ENCODE measurements at regions not wholly inside any gene's neighbourhood (a gene's known extent, or its start where the extent isn't known, plus 50 kb on each side); places are given as distances from the start of the nearest gene placed in this dataset.

- H4K20me1 ChIP-seq (ENCODE audit: low read depth): no peaks in the 10 kb centered on the region
- no peaks in the 10 kb centered on the region for H3K36me3 Mint-ChIP-seq
- peaks cover 4% of the 10 kb centered on the region for H3K27me3 Mint-ChIP-seq (ENCODE audit: insufficient read depth, low read depth)
- H3K27ac Mint-ChIP-seq: no peak overlapping the region
- H3K9ac ChIP-seq: no peak overlapping the region
- H3K9me3 ChIP-seq (ENCODE audit: low read depth): peaks cover 3% of the 10 kb centered on the region
- no peak overlapping the region for H2AFZ ChIP-seq (replicated peaks)
- no peak overlapping the region for H3K27ac ChIP-seq
- H3K4me3 ChIP-seq: no peak overlapping the region
- no peak for DNase-seq (ENCODE audit: low spot score)
- TF ChIP-seq EZH2phosphoT487 (IDR thresholded peaks at IDR 0.05) (no peak), EZH2 (IDR thresholded peaks at IDR 0.05) (no peak), CTCF (IDR thresholded peaks at IDR 0.05) (no peak)
- no peaks in the 10 kb centered on the region for H3K36me3 ChIP-seq
- H3K27me3 ChIP-seq: no peaks in the 10 kb centered on the region
- H3K9me3 Mint-ChIP-seq: peaks cover 16% of the 10 kb centered on the region
- no peaks in the 10 kb centered on the region for H3K4me1 Mint-ChIP-seq
- H3F3A ChIP-seq (ENCODE audit: low read depth): no peaks in the 10 kb centered on the region
- no peaks in the 10 kb centered on the region for H3K79me2 ChIP-seq (ENCODE audit: low read depth)
- no peak overlapping the region for H3K4me2 ChIP-seq
- no peak overlapping the region for H3K4me3 Mint-ChIP-seq
- H3K4me1 ChIP-seq: no peaks in the 10 kb centered on the region
Measured at GRCh38 chr12:77531912-77532311, 298.8 kb upstream of the NAV3 start.

GRCh38 chr12:77522247-77522646 lies 308.4 kb upstream of the NAV3 start:
- Histone ChIP-seq H3K9ac (no peak overlapping the region), H3K4me1 (no peaks in the 10 kb centered on the region), H3F3A (ENCODE audit: low read depth) (no peaks in the 10 kb centered on the region), H3K36me3 (no peaks in the 10 kb centered on the region), H3K79me2 (ENCODE audit: low read depth) (no peaks in the 10 kb centered on the region), H3K4me2 (no peak overlapping the region), H3K27me3 (no peaks in the 10 kb centered on the region), H3K27ac (no peak overlapping the region), H4K20me1 (ENCODE audit: low read depth) (no peaks in the 10 kb centered on the region), H2AFZ (replicated peaks) (no peak overlapping the region), H3K4me3 (no peak overlapping the region), H3K9me3 (ENCODE audit: low read depth) (no peaks in the 10 kb centered on the region)
- no peaks in the 10 kb centered on the region for H3K4me1 Mint-ChIP-seq
- H3K27ac Mint-ChIP-seq: no peak overlapping the region
- DNase-seq (ENCODE audit: low spot score): no peak
- TF ChIP-seq CTCF (IDR thresholded peaks at IDR 0.05) (no peak), EZH2phosphoT487 (IDR thresholded peaks at IDR 0.05) (no peak), EZH2 (IDR thresholded peaks at IDR 0.05) (no peak)
- H3K4me3 Mint-ChIP-seq: no peak overlapping the region
- H3K27me3 Mint-ChIP-seq (ENCODE audit: insufficient read depth, low read depth): no peaks in the 10 kb centered on the region
- H3K9me3 Mint-ChIP-seq: peaks cover 8% of the 10 kb centered on the region
- peaks cover 1% of the 10 kb centered on the region for H3K36me3 Mint-ChIP-seq

- Histone ChIP-seq H3K4me3 (no peak overlapping the region), H3K27me3 (no peaks in the 10 kb centered on the region), H3F3A (ENCODE audit: low read depth) (no peaks in the 10 kb centered on the region), H3K27ac (no peak overlapping the region), H3K79me2 (ENCODE audit: low read depth) (no peaks in the 10 kb centered on the region), H3K4me2 (no peak overlapping the region), H2AFZ (replicated peaks) (no peak overlapping the region), H4K20me1 (ENCODE audit: low read depth) (no peaks in the 10 kb centered on the region), H3K9ac (no peak overlapping the region), H3K4me1 (no peaks in the 10 kb centered on the region), H3K9me3 (ENCODE audit: low read depth) (no peaks in the 10 kb centered on the region), H3K36me3 (no peaks in the 10 kb centered on the region)
- TF ChIP-seq EZH2 (IDR thresholded peaks at IDR 0.05) (no peak), EZH2phosphoT487 (IDR thresholded peaks at IDR 0.05) (no peak), CTCF (IDR thresholded peaks at IDR 0.05) (no peak)
- Mint-ChIP-seq H3K9me3 (peaks cover 6% of the 10 kb centered on the region), H3K4me1 (no peaks in the 10 kb centered on the region), H3K36me3 (peaks cover 1% of the 10 kb centered on the region), H3K27ac (no peak overlapping the region), H3K27me3 (ENCODE audit: insufficient read depth, low read depth) (no peaks in the 10 kb centered on the region), H3K4me3 (no peak overlapping the region)
- DNase-seq (ENCODE audit: low spot score): no peak
Measured at GRCh38 chr12:77521508-77522115, 309.1 kb upstream of the NAV3 start.

All from neural progenitor cell (in vitro differentiated cells).